Loucy (cell line): ENCODE measurements at regions not wholly inside any gene's neighbourhood (a gene's known extent, or its start where the extent isn't known, plus 50 kb on each side); places are given as distances from the start of the nearest gene placed in this dataset.

Experiments
- H2AFZ ChIP-seq: fragments of 200-600 bp; sonication (generic); 2 replicates; pipeline ENCODE4 v1.6.0; 2016; ENCODE audit warnings: antibody characterized with exemption, mild to moderate bottlenecking, low read length, moderate library complexity
- H3F3A ChIP-seq: fragments of 200-600 bp; 2 replicates; pipeline ENCODE4 v1.6.0; 2016; ENCODE audit warnings: antibody characterized with exemption, low read depth, mild to moderate bottlenecking
- H3K27me3 ChIP-seq: fragments of 200-600 bp; sonication (generic); 2 replicates; pipeline ENCODE4 v1.6.1; 2014; ENCODE audit warnings: low read length, mild to moderate bottlenecking; ENCODE audit not compliant: insufficient read depth, poor library complexity, severe bottlenecking
- H3K36me3 ChIP-seq: fragments of 200-600 bp; sonication (generic); 2 replicates; pipeline ENCODE4 v1.6.1; 2016; ENCODE audit warnings: low read length; ENCODE audit not compliant: insufficient read depth
- H3K4me1 ChIP-seq: fragments of 200-600 bp; sonication (generic); 2 replicates; pipeline ENCODE4 v1.5.1; 2014; ENCODE audit warnings: low read length, mild to moderate bottlenecking; ENCODE audit not compliant: insufficient read depth, poor library complexity, severe bottlenecking
- H3K4me2 ChIP-seq: fragments of 200-600 bp; sonication (generic); 2 replicates; pipeline ENCODE4 v1.6.0; 2014; ENCODE audit warnings: antibody characterized with exemption, low read length, low read depth, mild to moderate bottlenecking; ENCODE audit not compliant: poor library complexity, severe bottlenecking
- H3K4me3 ChIP-seq: fragments of 200-600 bp; sonication (generic); 2 replicates; pipeline ENCODE4 v1.5.1; 2014; ENCODE audit warnings: low read length, mild to moderate bottlenecking, mixed read lengths; ENCODE audit not compliant: poor library complexity, severe bottlenecking
- H3K79me2 ChIP-seq: fragments of 200-600 bp; sonication (generic); 2 replicates; pipeline ENCODE4 v1.6.1; 2014; ENCODE audit warnings: low read length; ENCODE audit not compliant: insufficient read depth
- H3K9ac ChIP-seq: fragments of 200-600 bp; sonication (generic); 2 replicates; pipeline ENCODE4 v1.6.0; 2014; ENCODE audit warnings: mild to moderate bottlenecking, low read depth, low read length, moderate library complexity; ENCODE audit not compliant: poor library complexity, severe bottlenecking
- H3K9me2 ChIP-seq: fragments of 200-600 bp; sonication (generic); replicated peaks from 2 replicates; pipeline ENCODE4 v1.6.1; 2016; ENCODE audit warnings: low read depth, low read length, mixed read lengths
- H3K9me3 ChIP-seq: fragments of 200-600 bp; sonication (generic); 2 replicates; pipeline ENCODE4 v1.6.1; 2014; ENCODE audit warnings: mild to moderate bottlenecking, antibody characterized with exemption, low read length, low read depth; ENCODE audit not compliant: insufficient read depth
- H4K20me1 ChIP-seq: fragments of 200-600 bp; sonication (generic); 2 replicates; pipeline ENCODE4 v1.6.0; 2014; ENCODE audit warnings: antibody characterized with exemption, low read length, mild to moderate bottlenecking; ENCODE audit not compliant: insufficient read depth, poor library complexity, severe bottlenecking
- CTCF ChIP-seq: fragments of 200-600 bp; sonication (generic); conservative IDR thresholded peaks from 2 replicates; pipeline ENCODE4 v1.5.1; 2014; ENCODE audit warnings: mild to moderate bottlenecking, antibody characterized with exemption, low read length
- EZH2phosphoT487 ChIP-seq: fragments of 200-600 bp; IDR thresholded peaks from 2 replicates; pipeline ENCODE4 v1.6.1; 2018; ENCODE audit warnings: antibody characterized with exemption, mild to moderate bottlenecking, moderate library complexity, borderline replicate concordance

- Histone ChIP-seq H3K36me3 (no peaks in the 10 kb centered on the region), H3K9me2 (no peaks in the 10 kb centered on the region), H3K79me2 (no peaks in the 10 kb centered on the region), H3K27me3 (no peaks in the 10 kb centered on the region), H3F3A (no peaks in the 10 kb centered on the region), H3K4me2 (no peak overlapping the region), H3K9me3 (peaks cover 5% of the 10 kb centered on the region; the same call in 1 of the 2 replicates), H3K9ac (no peak overlapping the region), H4K20me1 (no peaks in the 10 kb centered on the region), H2AFZ (no peak overlapping the region), H3K4me1 (peaks cover under 1% of the 10 kb centered on the region), H3K4me3 (no peak overlapping the region)
- TF ChIP-seq CTCF (no peak), EZH2phosphoT487 (no peak)
These were observed 132.9 kb upstream of the TMCO5A start for GRCh38 chr15:37801529-37801928.

GRCh38 chr15:37806808-37807207 is 127.6 kb upstream of the TMCO5A start:
- Histone ChIP-seq H3K4me1 (no peaks in the 10 kb centered on the region), H4K20me1 (no peaks in the 10 kb centered on the region), H3K4me2 (no peak overlapping the region), H3K79me2 (no peaks in the 10 kb centered on the region), H2AFZ (no peak overlapping the region), H3K4me3 (no peak overlapping the region), H3K9me3 (no peaks in the 10 kb centered on the region), H3K9ac (no peak overlapping the region), H3F3A (no peaks in the 10 kb centered on the region), H3K9me2 (no peaks in the 10 kb centered on the region), H3K27me3 (no peaks in the 10 kb centered on the region), H3K36me3 (no peaks in the 10 kb centered on the region)
- TF ChIP-seq EZH2phosphoT487 (no peak), CTCF (no peak)

GRCh38 chr15:37810381-37810780 is 124.1 kb upstream of the TMCO5A start:
- Histone ChIP-seq H3K4me3 (no peak overlapping the region), H3K9ac (no peak overlapping the region), H3K9me3 (no peaks in the 10 kb centered on the region), H3K9me2 (no peaks in the 10 kb centered on the region), H3K4me2 (no peak overlapping the region), H4K20me1 (no peaks in the 10 kb centered on the region), H2AFZ (no peak overlapping the region), H3K4me1 (no peaks in the 10 kb centered on the region), H3F3A (no peaks in the 10 kb centered on the region), H3K36me3 (no peaks in the 10 kb centered on the region), H3K27me3 (no peaks in the 10 kb centered on the region), H3K79me2 (no peaks in the 10 kb centered on the region)
- no peak for TF ChIP-seq CTCF
- TF ChIP-seq EZH2phosphoT487 = no peak
